Inflammatory macrophage treated with lipopolysaccharide for 4 hours (primary cell): ENCODE measurements at regions not wholly inside any gene's neighbourhood (a gene's known extent, or its start where the extent isn't known, plus 50 kb on each side); places are given as distances from the start of the nearest gene placed in this dataset.

Source experiments
- DNase-seq: peaks from one replicate; pipeline ENCODE4 v3.0.0-alpha.2; 2020

DNA sequence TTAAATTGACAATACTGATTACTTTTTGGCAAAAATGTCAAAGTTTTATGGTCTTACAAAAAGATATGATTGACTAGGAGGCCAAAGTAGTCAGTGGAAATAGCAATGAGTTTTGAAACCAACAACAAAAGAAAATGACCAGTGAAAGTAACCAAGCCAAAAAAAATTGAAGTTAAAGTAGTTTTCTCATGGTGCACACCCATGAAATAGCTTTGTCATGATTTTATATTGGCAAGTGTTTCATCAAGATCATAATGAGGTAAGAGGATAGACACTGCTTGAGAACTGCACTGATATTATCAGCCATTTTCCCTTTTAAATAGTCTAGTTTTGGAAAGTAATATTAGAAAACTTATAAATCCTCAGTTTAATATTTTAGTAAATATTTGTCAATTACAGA lies 206.2 kb upstream of the ADAMTS5 start:
- no peak for DNase-seq

DNA sequence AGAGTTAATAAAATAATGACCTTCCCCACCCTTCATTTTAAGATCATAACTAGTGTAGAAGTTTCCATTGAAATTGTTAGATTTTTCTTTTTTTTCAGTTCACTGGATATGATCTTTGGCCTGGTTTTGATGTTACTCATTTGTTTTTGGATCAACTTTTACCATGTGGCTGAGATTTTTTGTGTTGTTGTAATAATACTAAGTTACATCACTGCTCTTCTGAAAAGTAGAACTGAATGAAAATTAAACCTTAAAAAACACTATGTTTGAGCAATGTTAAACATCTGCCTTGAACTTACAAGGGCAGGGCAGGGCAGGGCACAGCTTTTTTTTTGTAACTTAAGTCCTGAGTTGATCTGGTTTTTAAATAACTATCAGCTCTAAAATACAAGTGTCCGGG lies 204.8 kb upstream of the ADAMTS5 start:
- no peak for DNase-seq

DNA sequence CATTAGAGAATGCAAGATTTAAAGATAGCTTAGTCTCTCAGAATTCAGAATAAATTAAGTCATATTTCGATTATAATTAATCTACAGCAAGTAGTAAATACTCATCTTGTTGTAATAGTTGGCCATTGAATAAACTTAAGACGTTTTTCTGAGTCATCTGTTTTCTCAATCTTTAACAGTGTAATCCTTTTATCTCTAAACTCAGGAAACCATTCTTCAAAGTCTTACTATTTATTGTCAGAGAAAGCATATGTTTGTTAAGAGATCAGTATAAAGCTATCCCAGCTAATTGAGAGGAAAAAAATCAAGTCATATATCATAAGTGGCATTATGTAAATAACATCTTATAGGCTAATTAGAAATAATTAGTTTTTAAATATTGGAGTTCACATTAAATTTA lies 201.2 kb upstream of the ADAMTS5 start:
- DNase-seq: no peak

DNA sequence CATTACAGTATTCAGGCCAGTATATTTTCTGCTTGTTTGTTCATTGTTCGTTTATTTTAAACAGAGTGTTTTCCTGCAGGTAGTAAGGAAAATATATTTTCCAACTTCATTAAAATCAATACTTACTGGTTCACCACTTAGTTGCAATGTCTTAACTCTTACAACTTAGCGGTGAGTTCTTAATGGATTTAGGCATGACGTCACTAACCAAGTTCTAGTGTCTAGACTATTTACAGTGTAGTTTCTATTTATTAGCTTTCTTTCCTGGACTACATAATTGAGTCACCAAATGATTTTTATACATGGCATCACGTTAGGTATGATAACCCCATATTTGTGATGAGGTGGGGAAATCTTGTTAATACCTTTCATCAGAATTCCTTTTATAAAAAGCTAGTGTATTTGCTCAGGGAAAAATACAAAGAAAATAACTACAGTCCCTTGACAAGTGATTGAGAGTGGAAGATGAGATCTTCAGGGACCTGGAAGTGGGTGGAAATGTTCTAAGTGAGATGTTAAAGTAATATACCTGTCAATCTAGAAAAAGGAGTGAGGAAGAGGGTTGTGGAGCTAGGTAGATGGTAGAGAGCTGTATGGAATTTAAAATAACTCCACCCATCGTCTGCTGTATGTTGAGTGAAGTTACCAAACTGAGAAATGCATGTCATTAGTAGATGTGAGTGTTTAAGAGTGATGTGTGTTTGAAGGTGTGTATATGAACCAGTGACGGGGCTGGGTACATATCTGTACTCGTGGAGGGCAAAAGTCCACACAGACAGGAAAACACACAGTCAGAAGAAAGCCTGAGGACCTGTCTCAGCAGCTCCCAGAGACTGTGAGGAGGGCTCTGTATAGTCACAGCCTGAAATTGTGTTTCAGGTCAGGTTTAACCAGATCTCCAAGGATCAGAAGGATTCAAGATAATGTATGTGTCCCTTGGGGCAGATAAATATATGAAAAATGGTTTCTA lies 197.6 kb upstream of the ADAMTS5 start:
- DNase-seq: no peak

DNA sequence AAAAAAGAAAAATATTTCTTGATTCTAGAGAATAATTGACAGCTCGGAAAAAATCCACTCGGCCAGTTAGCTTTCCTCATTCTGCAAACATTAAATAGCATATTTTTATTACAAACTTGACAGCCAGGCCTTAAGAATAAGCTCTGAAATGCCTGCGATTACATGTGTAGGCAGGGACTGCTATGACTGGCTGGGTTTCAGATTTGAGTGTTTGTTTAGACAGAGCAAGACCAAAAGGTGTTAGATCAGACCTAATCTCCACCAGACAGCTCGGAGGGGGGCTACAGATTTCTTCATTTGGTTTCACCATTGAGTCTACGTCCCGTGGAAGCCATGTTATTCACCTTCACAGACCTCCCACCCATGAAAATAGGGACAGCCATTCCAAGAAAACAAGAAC lies 192.1 kb upstream of the ADAMTS5 start:
- no peak for DNase-seq

DNA sequence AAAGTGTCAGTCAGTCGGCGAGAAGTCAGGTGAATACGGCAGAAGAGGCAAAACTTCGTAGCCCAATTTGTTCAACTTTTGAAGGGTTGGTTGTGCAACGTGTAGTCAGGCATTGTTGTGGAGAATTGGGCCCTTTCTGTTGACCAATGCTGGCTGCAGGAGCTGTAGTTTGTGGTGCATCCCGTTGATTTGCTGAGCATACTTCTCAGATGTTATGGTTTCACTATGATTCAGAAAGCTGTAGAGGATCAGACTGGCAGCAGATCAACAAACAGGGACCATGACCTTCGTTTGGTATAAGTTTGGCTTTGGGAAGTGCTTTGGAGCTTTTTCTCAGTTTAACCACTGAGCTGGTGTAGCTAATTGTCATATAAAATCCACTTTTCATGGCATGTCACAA lies 190.2 kb upstream of the ADAMTS5 start:
- DNase-seq: no peak

DNA sequence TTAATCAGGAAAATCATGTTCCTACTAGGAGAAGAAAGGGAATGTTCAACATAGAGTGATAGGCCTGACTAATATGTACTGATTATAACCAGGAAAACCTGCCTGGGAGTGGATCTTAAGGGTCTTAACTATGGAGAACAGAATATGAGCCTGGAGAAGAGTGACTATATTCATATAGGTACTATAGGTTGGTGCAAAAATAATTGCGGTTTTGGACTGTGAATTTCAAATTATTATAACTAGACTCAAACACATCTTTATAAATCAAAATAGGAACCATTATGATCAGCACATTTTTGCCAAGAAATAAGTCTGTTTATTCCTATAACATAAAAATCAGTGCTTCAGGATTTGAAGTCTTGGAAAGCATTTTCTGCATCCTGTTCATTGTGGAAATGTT lies 189.8 kb upstream of the ADAMTS5 start:
- DNase-seq: no peak

DNA sequence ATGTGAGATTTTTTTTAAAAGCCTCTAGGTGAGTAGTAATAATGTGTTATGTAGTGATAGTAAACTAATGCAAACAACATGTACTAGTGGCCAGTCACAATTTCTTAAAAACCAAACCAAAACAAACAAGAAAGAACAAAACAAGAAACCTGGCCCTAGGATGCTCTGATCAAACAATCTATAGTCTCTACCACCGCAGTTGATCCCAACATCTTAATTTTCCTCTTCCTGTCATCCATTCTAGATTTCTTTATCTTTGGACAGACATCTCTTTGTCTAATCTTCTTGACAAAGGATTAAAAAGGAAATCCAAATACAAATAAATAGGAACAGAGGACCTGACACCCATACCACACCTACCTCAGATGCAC lies 188.2 kb upstream of the ADAMTS5 start:
- DNase-seq: no peak

DNA sequence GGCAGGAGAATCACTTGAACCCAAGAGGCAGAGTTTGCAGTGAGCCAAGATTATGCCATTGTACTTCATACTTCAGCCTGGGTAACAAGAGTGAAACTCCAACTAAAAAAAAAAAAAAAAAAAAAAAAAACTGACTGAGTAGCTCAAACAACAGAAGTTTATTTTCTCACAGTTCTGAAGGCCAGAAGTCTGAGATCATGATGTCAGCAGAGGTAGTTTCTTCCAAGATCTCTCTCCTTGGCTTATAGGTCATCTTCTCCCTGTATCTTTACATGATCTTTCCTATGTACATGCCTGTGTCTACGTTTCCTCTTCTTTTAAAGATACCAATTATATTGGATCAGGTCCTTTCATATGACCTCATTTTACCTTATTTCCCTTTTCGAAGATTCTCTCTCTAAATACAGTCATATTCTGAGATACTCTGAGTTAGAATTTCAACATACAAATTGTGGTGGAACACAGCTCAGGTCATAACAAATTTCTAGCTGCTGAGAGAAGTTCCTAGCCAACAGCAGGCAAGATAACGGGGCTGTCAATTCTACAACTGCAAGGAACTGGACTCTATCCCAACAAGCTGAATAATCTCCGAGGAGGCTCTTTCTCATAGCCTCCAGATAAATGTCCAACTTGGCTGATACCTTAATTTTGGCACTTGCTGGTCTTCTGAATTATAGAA lies 187.7 kb upstream of the ADAMTS5 start:
- no peak for DNase-seq

DNA sequence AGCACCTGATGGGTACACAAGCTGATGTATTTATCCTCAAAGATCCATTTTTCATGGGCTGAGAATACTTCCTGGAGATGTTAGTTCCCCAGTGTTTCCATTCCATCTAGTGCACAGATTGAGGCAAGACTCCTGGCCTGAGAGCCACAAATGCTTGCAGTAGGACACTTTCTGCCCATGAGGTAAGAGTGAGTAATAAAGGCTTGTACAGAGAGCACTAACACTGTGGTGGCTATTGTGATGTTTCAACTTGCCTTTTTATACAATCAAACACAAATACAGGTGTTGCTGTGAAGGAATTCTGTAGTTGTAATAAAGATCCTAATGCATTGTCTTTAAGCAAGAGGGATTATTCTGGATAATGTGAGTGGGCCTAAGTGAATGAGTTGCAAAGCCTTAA lies 186.1 kb upstream of the ADAMTS5 start:
- DNase-seq: no peak

DNA sequence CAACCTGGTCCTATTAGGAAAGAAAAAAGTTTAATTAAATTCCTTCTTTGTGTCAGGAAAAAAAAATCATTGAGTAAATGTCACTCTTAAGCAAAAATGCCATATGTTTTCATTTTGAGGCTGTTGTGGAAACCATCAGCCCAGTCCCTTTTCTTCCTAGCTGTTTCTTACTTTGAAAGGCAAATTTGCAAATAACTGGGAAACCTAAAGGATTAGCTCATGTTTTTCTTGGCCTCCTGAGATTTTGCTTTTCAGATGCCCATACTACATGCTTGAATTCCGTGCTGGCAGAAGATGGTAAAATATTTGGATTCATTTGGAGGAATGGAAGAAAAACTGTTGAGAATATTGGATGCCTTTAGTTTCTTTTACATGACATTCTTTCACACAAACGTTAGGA lies 182.1 kb upstream of the ADAMTS5 start:
- no peak for DNase-seq

DNA sequence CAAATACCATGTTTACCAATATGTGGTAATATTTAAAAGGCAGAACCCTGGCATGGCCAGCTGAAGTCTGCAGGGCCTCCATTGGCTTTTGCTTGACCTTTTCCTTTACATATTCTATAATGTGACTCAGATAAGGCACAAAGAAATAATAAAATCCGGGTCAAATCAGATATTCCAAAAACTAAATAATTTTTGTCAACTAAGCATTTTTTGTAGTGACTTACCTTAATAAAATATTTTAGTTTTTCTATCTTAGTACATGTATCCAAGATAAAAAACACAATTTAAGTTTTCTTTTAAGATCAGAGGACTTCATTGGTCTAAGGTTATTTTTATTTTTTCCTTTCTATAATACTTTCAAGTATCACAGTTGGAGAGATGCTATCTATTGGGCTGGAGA lies 179.4 kb upstream of the ADAMTS5 start:
- DNase-seq: no peak

DNA sequence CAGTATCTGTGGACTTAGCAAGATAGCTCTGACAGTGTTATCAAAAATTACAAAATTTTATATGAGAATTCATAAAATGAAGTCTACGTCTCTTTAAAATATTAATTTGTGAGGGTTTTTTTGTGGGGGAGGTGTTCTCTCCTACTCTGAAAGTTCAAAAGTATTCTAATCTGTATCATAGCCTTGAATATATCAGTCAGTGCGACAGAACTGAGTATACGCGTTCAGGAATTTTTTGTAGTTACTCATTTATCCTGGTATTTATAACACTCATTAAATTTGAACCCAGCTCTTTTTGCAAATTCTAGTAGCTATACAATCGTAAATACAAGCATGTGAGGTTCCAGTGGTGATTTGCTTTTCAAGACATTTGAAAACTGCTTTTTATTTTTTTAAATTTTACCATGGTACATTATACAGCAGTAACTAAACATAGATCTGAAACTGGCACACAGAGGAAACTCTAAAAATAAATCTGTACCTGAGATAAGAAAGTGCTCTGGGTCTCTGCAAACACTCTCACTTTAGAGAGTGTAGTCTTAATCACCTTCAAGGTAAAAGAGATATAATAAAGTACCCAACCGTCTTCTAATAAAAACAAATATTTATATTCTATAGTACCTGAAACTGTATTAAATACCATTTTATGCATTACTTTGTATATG lies 178.4 kb upstream of the ADAMTS5 start:
- DNase-seq: no peak

DNA sequence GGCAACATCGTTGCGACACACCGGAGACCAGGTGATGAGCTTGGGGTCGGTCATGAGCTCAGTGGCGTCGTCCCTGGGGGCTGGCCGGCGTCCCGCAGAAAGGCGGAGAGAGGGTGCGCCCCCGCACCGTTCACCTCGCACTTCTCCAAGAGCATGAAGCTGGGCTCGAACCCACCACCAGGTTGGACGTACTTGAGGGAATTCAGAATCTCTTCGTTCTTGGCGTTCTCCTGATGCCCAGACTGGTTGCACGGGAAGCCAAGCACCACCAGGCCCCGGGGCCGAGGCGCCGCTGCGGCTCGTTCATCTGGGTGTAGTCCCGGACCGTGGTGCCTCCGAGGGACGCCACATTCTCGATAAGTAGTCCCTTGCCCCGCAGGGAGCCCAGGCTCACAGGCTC lies 176.6 kb upstream of the ADAMTS5 start:
- no peak for DNase-seq

DNA sequence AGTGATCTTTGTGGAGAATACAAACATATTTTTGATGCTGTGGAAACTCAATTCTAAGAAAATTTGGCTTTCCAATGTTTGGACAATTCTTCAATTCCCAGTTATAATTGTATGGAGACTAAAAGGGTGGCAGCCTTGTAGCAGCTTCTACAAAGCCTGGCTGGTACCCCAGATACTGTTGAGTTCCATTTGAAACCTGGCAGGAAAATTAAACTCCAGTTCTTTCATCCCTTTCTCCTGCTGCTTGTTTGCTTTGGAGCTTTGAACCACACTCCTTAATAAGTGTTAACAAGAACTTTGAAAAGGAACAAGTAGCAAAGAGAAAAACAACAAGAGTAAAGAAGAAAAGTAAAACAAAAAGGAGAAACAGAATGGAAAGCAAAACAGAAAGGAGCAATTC lies 172.6 kb upstream of the ADAMTS5 start:
- no peak for DNase-seq

DNA sequence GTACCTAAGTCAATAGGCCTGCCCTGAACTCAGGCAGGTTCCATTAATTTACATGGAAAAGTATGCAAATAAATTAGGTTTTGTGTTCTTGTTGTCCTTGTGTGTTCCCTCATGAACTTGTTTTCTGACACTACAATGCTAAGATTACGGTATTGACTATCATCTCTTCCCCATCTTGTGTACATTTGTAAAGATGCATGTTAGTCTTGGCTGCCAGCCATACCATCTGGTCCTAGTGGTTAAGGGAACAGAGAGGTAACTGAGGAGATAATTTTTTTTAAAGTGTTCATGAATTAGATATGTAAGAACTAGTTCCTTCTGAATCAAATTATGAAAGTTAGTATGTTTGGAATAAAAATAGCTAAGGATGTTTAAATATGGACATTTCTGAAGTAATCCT lies 167.6 kb upstream of the ADAMTS5 start:
- DNase-seq: no peak

DNA sequence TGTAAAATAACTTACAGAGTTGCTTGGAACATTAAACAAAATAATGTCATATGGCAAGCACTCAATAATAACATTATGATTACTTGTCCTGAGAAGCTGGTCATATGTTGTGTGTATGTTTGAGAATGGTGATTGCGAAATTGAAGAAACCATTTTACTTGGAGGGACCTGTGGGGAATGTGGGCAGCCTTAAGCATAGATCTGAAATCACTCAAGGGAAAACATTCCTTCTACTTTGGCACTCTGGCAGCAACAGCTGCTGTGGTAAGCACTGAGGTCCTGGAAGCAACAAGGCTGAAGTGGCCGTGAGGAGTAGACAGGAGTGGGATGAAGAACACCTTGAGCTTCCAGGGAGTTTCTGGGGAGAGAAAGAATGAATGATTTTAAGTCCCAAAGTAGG lies 165.4 kb upstream of the ADAMTS5 start:
- no peak for DNase-seq

DNA sequence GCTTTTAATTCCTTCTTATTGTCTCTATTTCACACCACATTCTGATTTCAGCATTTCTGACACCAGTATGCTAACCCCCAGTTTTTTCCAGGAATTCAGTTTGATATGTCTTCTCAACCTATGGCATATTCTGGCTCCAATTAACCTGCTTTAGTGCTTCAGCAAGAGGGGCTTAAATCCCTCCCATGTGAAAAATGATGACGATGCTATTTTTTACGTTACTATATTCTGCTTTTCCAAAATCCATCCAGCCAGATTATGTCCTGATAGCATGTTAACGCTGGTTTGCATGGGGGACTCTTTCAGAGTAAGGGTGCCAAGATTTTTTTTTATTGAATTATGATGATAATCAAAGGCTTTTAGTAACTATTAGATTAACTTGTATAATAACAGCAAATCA lies 163.3 kb upstream of the ADAMTS5 start:
- no peak for DNase-seq

DNA sequence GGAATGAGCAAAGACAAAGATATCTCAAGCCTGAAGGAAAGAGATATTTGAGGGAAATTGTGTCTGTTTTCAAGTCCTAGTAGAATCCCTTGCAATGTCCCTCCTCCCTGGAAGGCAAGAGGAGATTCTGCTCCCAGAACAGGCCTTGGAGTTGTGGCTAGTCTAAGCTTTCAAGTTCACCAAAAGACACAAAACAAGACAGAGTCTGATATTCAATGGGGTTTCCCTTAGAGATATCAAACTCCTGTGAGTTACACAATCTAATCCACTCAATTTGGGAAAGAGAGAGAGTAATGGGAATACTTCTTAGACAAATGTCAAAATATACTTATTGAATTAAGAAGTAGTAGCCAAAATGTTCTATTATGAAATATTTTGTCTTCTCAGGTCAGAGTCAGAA lies 162.8 kb upstream of the ADAMTS5 start:
- no peak for DNase-seq

DNA sequence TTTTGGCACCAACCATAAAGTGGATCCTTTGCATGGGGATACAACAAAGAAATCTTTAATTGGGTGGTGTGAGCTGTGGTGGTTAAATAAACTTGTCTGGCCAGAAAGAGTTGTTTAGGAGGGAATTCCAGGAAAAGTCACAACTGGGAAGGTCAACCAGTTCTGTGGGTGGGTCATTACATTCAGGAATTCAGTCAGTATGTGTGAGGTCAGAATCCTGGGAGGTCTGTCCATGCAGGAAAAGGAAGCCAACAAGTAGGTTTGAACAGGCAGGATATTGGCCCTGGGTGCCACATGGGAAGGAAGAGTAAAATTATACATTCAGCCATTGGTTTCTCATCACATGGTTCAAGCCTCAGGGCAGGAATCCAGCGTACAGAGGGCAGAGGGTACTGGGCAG lies 162.3 kb upstream of the ADAMTS5 start:
- DNase-seq: no peak

DNA sequence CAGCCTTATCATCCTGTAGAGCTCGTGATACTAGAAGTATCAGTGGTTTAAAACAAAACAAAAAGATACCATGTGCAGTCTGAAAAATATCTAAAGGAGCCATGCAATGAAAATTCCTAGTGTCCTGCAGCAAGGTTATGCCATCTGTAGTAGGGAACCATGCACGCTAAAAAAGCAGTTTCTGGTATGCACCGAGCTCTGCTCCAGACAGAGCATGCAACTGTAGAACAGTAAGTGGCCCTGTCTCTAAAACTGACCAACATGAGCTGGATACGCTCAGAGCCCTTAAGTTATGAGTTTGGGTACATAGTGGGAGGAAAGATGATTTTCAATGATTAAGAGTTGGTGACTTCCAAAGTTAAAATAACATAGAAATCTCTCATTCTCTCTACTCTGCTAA lies 159.3 kb upstream of the ADAMTS5 start:
- DNase-seq: no peak

DNA sequence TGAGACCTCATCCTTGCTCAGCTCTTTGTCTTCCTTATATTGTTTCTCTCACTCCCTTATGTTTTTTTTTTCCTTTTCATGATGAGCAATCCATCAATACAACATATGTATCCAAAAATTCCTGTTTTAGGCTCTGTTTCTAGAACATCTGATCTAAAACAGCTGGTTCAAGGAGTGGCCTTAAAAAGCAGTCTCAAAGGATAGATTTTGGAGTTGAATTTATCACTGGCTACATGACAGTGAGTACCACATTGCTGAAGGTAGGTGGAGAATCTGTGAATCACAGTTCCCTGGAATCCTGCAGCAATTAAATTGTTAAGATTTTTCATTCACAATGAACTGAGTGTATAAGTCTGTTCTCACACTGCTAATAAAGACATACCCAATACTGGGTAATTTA lies 155.8 kb upstream of the ADAMTS5 start:
- DNase-seq: no peak

DNA sequence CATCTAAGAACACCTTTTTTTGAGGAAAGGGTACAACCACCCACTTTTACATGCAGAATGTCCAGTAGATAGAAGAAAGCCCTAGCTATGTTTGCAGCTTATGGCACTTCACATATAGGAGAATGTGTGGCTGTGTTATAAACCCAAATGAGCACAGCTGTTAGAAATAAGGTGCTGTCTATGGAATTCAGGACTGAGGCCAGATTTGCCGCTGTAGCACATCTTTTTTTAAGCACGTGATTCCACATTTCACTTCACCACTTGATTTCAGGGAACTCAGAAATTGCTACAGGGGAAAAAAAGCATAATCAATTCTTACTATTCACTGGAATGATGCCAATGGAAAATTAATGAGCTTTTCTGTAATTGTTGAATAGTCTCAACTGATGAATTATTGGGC lies 147.2 kb upstream of the ADAMTS5 start:
- no peak for DNase-seq

DNA sequence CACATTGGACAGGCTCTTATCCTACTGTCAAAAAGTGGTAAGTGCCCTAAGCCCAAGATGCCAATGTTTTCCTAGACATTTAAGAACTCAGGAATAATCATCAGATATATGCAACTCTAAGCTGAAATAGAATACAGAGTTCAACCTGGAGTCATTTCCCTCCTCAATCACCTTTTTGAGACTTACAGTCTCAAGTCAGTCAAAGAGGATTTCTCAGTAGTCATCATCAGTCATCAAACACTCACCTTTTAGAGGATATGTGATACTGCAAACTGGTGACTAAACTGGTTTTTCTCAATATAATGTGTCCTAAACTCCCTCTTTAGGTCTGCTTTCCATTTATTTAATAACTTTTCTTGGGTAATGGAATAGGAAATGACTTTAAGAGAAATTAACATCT lies 145.3 kb upstream of the ADAMTS5 start:
- no peak for DNase-seq
